Esophagus muscularis mucosa (tissue), 4 donors: ENCODE measurements at regions not wholly inside any gene's neighbourhood (a gene's known extent, or its start where the extent isn't known, plus 50 kb on each side); places are given as distances from the start of the nearest gene placed in this dataset.

ENCODE experiments used
- DNase-seq: peaks from one replicate; pipeline ENCODE4 v3.0.0-alpha.2; 2017; ENCODE audit errors: extremely low spot score
- H3K27ac ChIP-seq, 4 donors: fragments of 200-600 bp; sonication (generic); replicated peaks in 1 of 4; 1 replicate in 3 of 4; 2 replicates in 1 of 4; pipeline ENCODE4 v1.5.1; 2016 to 2019; ENCODE audit warnings: mild to moderate bottlenecking in 1 of 4
- H3K27me3 ChIP-seq, 4 donors: fragments of 200-600 bp; sonication (generic); one replicate each; pipeline versions ENCODE4 v1.5.1 to v1.6.0; 2016 to 2019
- H3K36me3 ChIP-seq, 4 donors: fragments of 200-600 bp; sonication (generic); one replicate each; pipeline ENCODE4 v1.5.1; 2016 to 2019
- H3K4me1 ChIP-seq, 4 donors: fragments of 200-600 bp; sonication (generic); one replicate each; pipeline ENCODE4 v1.5.1; 2016 to 2019
- H3K4me3 ChIP-seq, 4 donors: fragments of 200-600 bp; sonication (generic); 1 replicate in 2 of 4; 2 replicates in 2 of 4; pipeline ENCODE4 v1.5.1; 2016 to 2019; ENCODE audit warnings: mild to moderate bottlenecking in 4 of 4, moderate library complexity in 1 of 4
- H3K9me3 ChIP-seq, 4 donors: fragments of 200-600 bp; sonication (generic); 1 replicate in 3 of 4; 2 replicates in 1 of 4; pipeline ENCODE4 v1.5.1; 2016 to 2019
- CTCF ChIP-seq, 3 experiments: fragments of 200-600 bp in 2 of 3; fragments of 450-650 bp in 1 of 3; sonication (generic) in 2 of 3; IDR thresholded peaks; one replicate each; pipeline ENCODE4 v1.5.1; 2017 to 2019; ENCODE audit warnings: antibody characterized with exemption in 3 of 3, mild to moderate bottlenecking in 2 of 3, moderate library complexity in 1 of 3
- EP300 ChIP-seq: sonication (generic); formaldehyde crosslinking; IDR thresholded peaks from one replicate; pipeline ENCODE4 v1.6.1; 2017; ENCODE audit warnings: antibody characterized with exemption
- POLR2A ChIP-seq: fragments of 450-650 bp; IDR thresholded peaks from one replicate; pipeline ENCODE4 v1.6.1; 2017; ENCODE audit warnings: antibody characterized with exemption, moderate library complexity, mild to moderate bottlenecking, low read depth
- POLR2AphosphoS5 ChIP-seq, 2 donors: sonication (generic); formaldehyde crosslinking; IDR thresholded peaks; one replicate each; pipeline ENCODE4 v1.6.1; 2017; ENCODE audit warnings: antibody characterized with exemption in 2 of 2
- WGBS: methylation state at CpG from one replicate; pipeline ENCODE4 v1.1.5; 2018; 5-methylcytosine and 5-hydroxymethylcytosine counted together
- intact Hi-C: fragments of 100-400 bp; cut with DNase I; formaldehyde crosslinking; loops from one replicate; pipeline ENCODE4 v1.15.1; 2023

- H3K4me1 ChIP-seq, result peaks cover 17 to 27% (median 23%) of the 10 kb centered on the region in 4 donors
- TF ChIP-seq POLR2A, result no peak
- peak in 1 of 2 donors; percentile 15 for TF ChIP-seq POLR2AphosphoS5 (IDR thresholded peaks at IDR 0.05)
- WGBS, result 54% methylated on average over 7 of the region's 7 CpGs
- intact Hi-C loops, result no loop called here
- peak overlapping the region in 3 of 4 donors; percentile 4 to 49 (median 14) for H3K27ac ChIP-seq
- H3K4me3 ChIP-seq, result no peak overlapping the region
- H3K27me3 ChIP-seq, result no peaks in the 10 kb centered on the region
- DNase-seq, result no peak
- H3K36me3 ChIP-seq, result no peaks in the 10 kb centered on the region
- no peaks in the 10 kb centered on the region for H3K9me3 ChIP-seq
Observed at GRCh38 chr2:190791347-190791975, 89.2 kb upstream of the GLS start.

- intact Hi-C loops, result no loop called here
- Histone ChIP-seq H3K36me3 (no peaks in the 10 kb centered on the region), H3K4me1 (peaks cover 16 to 21% (median 18%) of the 10 kb centered on the region in 4 donors), H3K27ac (peak overlapping the region in 3 of 4 donors; percentile 4 to 49 (median 14)), H3K27me3 (no peaks in the 10 kb centered on the region), H3K9me3 (no peaks in the 10 kb centered on the region), H3K4me3 (no peak overlapping the region)
- DNase-seq, result no peak
- 100% methylated on average over 1 of the region's 1 CpG for WGBS
- TF ChIP-seq CTCF (IDR thresholded peaks at IDR 0.05) (no peak), POLR2A (no peak), POLR2AphosphoS5 (IDR thresholded peaks at IDR 0.05) (no peak)
Observed at GRCh38 chr2:190791976-190792575, 88.5 kb upstream of the GLS start.

DNA sequence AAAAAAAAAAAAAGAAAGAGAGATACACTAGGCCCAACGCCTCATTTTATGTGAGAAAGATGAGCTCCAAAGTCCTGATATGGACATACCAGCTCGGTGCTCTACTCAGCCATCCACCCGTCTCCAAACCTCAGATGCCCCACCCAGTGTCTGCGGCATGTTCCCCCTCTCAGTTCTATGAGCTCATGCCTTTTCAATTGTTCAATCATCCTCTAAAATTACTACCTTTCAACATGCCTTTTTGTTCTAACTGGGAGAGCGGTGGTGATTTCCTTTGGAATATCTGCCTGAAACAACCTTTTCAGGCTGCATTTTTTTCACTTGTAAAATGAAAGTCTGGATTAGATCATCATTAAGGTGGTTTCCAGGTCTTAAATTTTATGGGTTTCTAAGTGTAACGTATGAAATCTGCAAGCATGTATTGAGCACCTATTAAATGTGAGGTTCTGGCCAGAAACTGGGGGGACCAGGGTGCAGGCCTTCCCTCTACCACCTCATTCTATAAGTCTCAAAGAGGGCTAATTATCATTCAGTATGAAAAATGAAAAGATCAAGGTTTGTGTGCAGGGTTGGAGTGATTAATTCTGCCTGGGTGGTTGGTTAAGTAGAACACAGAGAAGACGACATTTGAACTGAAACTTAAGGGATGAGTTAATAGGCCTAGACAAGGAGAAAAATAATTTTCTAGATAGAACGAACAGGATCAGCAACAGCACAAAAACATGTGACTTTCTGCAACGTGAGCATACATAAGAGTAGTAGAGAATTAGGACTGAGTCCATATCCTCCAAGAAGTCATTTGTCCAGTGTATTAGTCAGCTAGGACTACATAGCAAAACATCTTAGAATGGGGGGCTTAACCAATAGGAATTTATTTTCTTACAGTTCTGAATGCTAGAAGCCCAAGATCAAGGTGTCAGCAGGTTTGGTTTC, 87.4 kb upstream of the GLS start:
- Histone ChIP-seq H3K36me3 (no peaks in the 10 kb centered on the region), H3K4me3 (no peak overlapping the region), H3K27me3 (no peaks in the 10 kb centered on the region), H3K9me3 (no peaks in the 10 kb centered on the region), H3K27ac (no peak overlapping the region), H3K4me1 (peaks cover 16 to 21% (median 18%) of the 10 kb centered on the region in 4 donors)
- intact Hi-C loops, result no loop called here
- no peak for DNase-seq
- TF ChIP-seq POLR2A (no peak), EP300 (no peak), POLR2AphosphoS5 (IDR thresholded peaks at IDR 0.05) (no peak), CTCF (IDR thresholded peaks at IDR 0.05) (no peak)
- 78% methylated on average over 9 of the region's 9 CpGs for WGBS

DNA sequence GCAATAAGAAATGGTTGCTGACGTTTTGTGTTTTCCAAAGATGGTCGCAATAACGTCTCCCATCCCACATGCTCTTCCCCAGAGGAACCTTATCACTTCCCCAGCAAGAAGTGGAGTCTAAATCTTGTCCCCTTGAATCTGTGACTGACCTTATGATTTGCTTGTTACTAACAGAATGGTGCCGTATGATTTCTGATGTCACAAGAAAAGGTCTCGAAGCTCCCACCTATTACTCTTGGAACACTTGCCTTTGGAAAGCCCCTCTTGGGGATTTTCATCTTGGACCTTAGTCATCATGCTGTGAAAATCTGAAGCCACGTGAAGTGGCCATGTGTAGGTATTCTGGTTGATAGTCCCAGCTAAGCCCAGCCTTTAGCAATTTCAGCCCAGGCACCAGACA, 86.2 kb upstream of the GLS start:
- H3K4me1 ChIP-seq, result peaks cover 16 to 21% (median 18%) of the 10 kb centered on the region in 4 donors
- TF ChIP-seq POLR2AphosphoS5 (IDR thresholded peaks at IDR 0.05), result no peak
- TF ChIP-seq EP300, result no peak
- no peak for TF ChIP-seq CTCF (IDR thresholded peaks at IDR 0.05)
- TF ChIP-seq POLR2A, result no peak
- no peaks in the 10 kb centered on the region for H3K27me3 ChIP-seq
- no peak for DNase-seq
- H3K27ac ChIP-seq, result no peak overlapping the region
- no peaks in the 10 kb centered on the region for H3K9me3 ChIP-seq
- no peak overlapping the region for H3K4me3 ChIP-seq
- no peaks in the 10 kb centered on the region for H3K36me3 ChIP-seq
- WGBS, result 89% methylated on average over 6 of the region's 6 CpGs
- intact Hi-C loops, result no loop called here

DNA sequence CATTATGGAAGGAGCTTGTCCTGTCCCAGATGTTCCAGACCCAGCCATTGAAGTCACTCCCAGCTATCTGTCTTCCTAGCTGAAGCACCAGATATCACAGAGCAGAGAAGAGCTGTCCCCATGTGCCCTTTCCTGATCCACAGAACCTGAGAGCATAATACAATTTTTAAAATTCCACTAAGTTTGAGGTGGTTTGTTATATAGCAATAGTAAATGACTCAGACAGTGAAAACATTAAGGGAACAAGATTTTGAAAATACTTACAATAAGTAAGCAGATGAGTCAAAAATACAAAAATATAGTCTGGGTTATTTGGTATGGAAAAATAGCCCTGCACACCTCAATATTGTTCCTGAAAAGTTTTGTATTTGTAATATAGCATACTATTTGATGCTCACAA, 85.8 kb upstream of the GLS start:
- peaks cover 16 to 21% (median 18%) of the 10 kb centered on the region in 4 donors for H3K4me1 ChIP-seq
- intact Hi-C loops, result no loop called here
- no peaks in the 10 kb centered on the region for H3K27me3 ChIP-seq
- TF ChIP-seq POLR2AphosphoS5 (IDR thresholded peaks at IDR 0.05) (no peak), CTCF (IDR thresholded peaks at IDR 0.05) (no peak), POLR2A (no peak), EP300 (no peak)
- H3K9me3 ChIP-seq, result no peaks in the 10 kb centered on the region
- H3K27ac ChIP-seq, result no peak overlapping the region
- H3K4me3 ChIP-seq, result no peak overlapping the region
- no peak for DNase-seq
- no peaks in the 10 kb centered on the region for H3K36me3 ChIP-seq
